Fibroblast of the aortic adventitia (primary cell): ENCODE measurements at regions not wholly inside any gene's neighbourhood (a gene's known extent, or its start where the extent isn't known, plus 50 kb on each side); places are given as distances from the start of the nearest gene placed in this dataset.
"Not testable (repeated sequence)": the region's sequence is repeated elsewhere in the genome, so short reads cannot be mapped to it uniquely, and the experiment has no call there.

Experiments used
- DNase-seq: peaks from one replicate; pipeline ENCODE4 v3.0.0-alpha.2; 2010; ENCODE audit warnings: low read depth
- H3K4me3 ChIP-seq: 2 replicates; pipeline ENCODE4 v1.5.1; 2011; ENCODE audit warnings: low read depth, mild to moderate bottlenecking, control low read depth, low read length, moderate library complexity
- CTCF ChIP-seq: IDR thresholded peaks from 2 replicates; pipeline ENCODE4 v1.5.1; 2011; ENCODE audit warnings: mild to moderate bottlenecking, low read length, control low read depth, inconsistent platforms; ENCODE audit not compliant: insufficient read depth

- H3K4me3 ChIP-seq, result no peak overlapping the region
- TF ChIP-seq CTCF, result peak; percentile 38
- DNase-seq, result peak; percentile 73
Observed at GRCh38 chr6:137975188-137975940, 108.3 kb downstream of the TNFAIP3 start.

DNA sequence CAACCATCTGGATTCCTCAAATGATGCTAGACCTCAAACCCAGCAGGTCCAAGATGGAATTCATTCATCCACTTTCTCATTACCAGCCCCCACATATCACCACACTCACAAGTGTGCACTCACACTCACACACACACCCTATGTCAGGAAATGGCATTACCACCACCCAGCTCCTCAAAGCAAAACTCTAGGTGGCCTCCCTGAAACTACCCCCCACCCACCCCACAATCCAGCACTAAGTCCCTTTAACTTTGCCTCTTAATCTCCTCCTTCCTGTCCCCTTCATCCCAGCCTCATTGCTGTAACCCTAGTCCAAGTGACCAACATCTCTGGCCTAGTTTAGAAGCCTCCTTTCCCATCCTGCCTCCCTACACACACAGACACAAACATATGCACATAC, 109.4 kb downstream of the TNFAIP3 start:
- no peak for DNase-seq
- TF ChIP-seq CTCF, result no peak
- no peak overlapping the region for H3K4me3 ChIP-seq

GRCh38 chr6:137977206-137977605, 110.1 kb downstream of the TNFAIP3 start:
- no peak for DNase-seq
- H3K4me3 ChIP-seq, result no peak overlapping the region
- TF ChIP-seq CTCF, result no peak

DNA sequence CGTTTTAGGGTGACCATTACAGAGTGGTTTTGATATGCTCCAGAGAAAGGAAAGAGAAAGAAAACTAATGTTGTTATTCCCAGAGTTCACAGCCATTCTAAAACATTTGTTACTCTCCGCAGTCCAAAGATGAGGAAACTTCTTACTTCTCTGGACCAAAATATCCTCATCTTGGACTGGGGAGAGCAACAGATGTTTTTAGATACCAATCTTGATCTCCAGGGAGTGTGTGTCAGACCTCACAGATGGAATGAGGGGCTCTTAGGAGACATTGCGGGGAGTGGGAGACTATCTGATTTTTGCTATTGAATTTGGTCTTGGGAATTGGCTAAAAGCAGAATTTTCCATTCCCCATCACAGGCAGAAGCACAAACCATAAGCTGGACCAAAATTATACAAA, 110.8 kb downstream of the TNFAIP3 start:
- H3K4me3 ChIP-seq, result no peak overlapping the region
- peak; percentile 58 for DNase-seq
- no peak for TF ChIP-seq CTCF

GRCh38 chr6:137978252-137978896, 111.3 kb downstream of the TNFAIP3 start:
- no peak for TF ChIP-seq CTCF
- no peak overlapping the region for H3K4me3 ChIP-seq
- peak; percentile 63 for DNase-seq

GRCh38 chr6:137979263-137979662, 112.2 kb downstream of the TNFAIP3 start:
- DNase-seq, H3K4me3 ChIP-seq: not testable (repeated sequence)

DNA sequence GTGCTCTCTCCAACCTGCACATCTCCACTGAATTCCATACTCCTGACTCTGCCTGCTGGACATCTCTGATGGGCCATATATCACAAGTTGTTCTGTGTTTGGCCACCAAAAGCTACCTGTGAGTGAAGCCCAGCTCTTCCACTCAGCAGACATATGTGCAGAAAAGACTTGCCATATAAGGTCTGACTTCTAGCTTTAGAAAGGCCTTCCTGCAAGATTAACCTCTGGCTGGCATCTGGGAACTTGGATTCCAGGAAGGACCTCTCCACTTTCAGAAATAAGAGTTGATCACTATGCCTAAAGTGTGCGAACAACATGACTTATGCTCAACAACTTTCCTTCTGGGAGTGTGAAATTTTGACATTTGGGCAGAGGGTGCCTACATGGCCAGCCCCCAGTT, 113.7 kb downstream of the TNFAIP3 start:
- no peak for TF ChIP-seq CTCF
- no peak overlapping the region for H3K4me3 ChIP-seq
- no peak for DNase-seq
